ENCODE measurements at regions not wholly inside any gene's neighbourhood (a gene's known extent, or its start where the extent isn't known, plus 50 kb on each side); places are given as distances from the start of the nearest gene placed in this dataset.

DNA sequence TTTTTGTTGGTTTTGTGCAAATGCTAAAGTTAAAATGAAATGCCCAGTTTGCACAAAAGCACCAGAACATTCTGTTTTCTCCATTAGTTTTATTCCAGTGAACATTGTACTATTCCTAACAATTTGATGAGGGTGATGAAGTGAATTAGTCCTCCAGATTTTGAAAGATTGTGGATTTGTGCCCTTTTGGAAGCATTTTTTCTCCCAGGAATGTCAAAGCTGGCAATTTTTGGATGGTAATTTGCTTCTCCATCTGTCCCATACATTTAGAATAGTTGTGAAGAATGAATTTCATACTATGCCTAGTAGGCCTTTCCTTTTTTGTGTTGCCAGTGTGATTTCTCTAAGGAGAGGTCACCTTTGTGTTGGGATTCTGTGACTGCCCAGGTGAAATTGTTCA is 797.2 kb downstream of the BCKDHB start:
- Histone ChIP-seq H2AFZ (no peak overlapping the region), H3K27me3 (ENCODE audit: insufficient read depth) (no peaks in the 10 kb centered on the region), H3K4me1 (ENCODE audit: insufficient read depth) (no peaks in the 10 kb centered on the region), H3K9me2 (ENCODE audit: insufficient read depth) (no peaks in the 10 kb centered on the region), H3K27ac (ENCODE audit: low read depth) (no peak overlapping the region), H3F3A (replicated peaks; ENCODE audit: low read depth) (no peaks in the 10 kb centered on the region), H3K4me2 (no peak overlapping the region), H4K20me1 (replicated peaks; ENCODE audit: insufficient read depth) (no peaks in the 10 kb centered on the region), H3K36me3 (ENCODE audit: insufficient read depth) (no peaks in the 10 kb centered on the region), H3K4me3 (no peak overlapping the region), H3K79me2 (replicated peaks; ENCODE audit: insufficient read depth) (no peaks in the 10 kb centered on the region)
- peaks cover 2% of the 10 kb centered on the region for H3K27me3 Mint-ChIP-seq (ENCODE audit: insufficient read depth, low read depth, poor library complexity)
- peaks cover 5% of the 10 kb centered on the region; the same call in 1 of the 3 replicates for H3K36me3 Mint-ChIP-seq (ENCODE audit: low read depth)
- no peak overlapping the region for H3K27ac Mint-ChIP-seq
- no peak for DNase-seq (ENCODE audit: low spot score)
- no peak overlapping the region for H3K4me3 Mint-ChIP-seq
- TF ChIP-seq NANOG (IDR thresholded peaks at IDR 0.05; ENCODE audit: borderline replicate concordance) (no peak), CTCF (conservative IDR thresholded peaks at IDR 0.05; ENCODE audit: low read depth in 2 of 2) (no peak), EZH2 (IDR thresholded peaks at IDR 0.05; ENCODE audit: low read depth, unreplicated experiment) (no peak), EZH2phosphoT487 (IDR thresholded peaks at IDR 0.05; ENCODE audit: unreplicated experiment) (no peak), POLR2AphosphoS5 (IDR thresholded peaks at IDR 0.05; ENCODE audit: low read depth) (no peak), ZNF114 (CRISPR knock-in tag; IDR thresholded peaks at IDR 0.05) (no peak), JUNB (IDR thresholded peaks at IDR 0.05; ENCODE audit: unreplicated experiment) (no peak), ZNF331 (CRISPR knock-in tag; IDR thresholded peaks at IDR 0.05; ENCODE audit: low read depth) (no peak), CREB1 (CRISPR knock-in tag; IDR thresholded peaks at IDR 0.05; ENCODE audit: low read depth) (no peak), ETS1 (IDR thresholded peaks at IDR 0.05) (no peak), STAT1 (IDR thresholded peaks at IDR 0.05; ENCODE audit: unreplicated experiment) (no peak)
- TF ChIP-seq, protein P1, sequence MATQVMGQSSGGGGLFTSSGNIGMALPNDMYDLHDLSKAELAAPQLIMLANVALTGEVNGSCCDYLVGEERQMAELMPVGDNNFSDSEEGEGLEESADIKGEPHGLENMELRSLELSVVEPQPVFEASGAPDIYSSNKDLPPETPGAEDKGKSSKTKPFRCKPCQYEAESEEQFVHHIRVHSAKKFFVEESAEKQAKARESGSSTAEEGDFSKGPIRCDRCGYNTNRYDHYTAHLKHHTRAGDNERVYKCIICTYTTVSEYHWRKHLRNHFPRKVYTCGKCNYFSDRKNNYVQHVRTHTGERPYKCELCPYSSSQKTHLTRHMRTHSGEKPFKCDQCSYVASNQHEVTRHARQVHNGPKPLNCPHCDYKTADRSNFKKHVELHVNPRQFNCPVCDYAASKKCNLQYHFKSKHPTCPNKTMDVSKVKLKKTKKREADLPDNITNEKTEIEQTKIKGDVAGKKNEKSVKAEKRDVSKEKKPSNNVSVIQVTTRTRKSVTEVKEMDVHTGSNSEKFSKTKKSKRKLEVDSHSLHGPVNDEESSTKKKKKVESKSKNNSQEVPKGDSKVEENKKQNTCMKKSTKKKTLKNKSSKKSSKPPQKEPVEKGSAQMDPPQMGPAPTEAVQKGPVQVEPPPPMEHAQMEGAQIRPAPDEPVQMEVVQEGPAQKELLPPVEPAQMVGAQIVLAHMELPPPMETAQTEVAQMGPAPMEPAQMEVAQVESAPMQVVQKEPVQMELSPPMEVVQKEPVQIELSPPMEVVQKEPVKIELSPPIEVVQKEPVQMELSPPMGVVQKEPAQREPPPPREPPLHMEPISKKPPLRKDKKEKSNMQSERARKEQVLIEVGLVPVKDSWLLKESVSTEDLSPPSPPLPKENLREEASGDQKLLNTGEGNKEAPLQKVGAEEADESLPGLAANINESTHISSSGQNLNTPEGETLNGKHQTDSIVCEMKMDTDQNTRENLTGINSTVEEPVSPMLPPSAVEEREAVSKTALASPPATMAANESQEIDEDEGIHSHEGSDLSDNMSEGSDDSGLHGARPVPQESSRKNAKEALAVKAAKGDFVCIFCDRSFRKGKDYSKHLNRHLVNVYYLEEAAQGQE (IDR thresholded peaks at IDR 0.05; ENCODE audit: unreplicated experiment), result no peak
- TF ChIP-seq, protein P2, sequence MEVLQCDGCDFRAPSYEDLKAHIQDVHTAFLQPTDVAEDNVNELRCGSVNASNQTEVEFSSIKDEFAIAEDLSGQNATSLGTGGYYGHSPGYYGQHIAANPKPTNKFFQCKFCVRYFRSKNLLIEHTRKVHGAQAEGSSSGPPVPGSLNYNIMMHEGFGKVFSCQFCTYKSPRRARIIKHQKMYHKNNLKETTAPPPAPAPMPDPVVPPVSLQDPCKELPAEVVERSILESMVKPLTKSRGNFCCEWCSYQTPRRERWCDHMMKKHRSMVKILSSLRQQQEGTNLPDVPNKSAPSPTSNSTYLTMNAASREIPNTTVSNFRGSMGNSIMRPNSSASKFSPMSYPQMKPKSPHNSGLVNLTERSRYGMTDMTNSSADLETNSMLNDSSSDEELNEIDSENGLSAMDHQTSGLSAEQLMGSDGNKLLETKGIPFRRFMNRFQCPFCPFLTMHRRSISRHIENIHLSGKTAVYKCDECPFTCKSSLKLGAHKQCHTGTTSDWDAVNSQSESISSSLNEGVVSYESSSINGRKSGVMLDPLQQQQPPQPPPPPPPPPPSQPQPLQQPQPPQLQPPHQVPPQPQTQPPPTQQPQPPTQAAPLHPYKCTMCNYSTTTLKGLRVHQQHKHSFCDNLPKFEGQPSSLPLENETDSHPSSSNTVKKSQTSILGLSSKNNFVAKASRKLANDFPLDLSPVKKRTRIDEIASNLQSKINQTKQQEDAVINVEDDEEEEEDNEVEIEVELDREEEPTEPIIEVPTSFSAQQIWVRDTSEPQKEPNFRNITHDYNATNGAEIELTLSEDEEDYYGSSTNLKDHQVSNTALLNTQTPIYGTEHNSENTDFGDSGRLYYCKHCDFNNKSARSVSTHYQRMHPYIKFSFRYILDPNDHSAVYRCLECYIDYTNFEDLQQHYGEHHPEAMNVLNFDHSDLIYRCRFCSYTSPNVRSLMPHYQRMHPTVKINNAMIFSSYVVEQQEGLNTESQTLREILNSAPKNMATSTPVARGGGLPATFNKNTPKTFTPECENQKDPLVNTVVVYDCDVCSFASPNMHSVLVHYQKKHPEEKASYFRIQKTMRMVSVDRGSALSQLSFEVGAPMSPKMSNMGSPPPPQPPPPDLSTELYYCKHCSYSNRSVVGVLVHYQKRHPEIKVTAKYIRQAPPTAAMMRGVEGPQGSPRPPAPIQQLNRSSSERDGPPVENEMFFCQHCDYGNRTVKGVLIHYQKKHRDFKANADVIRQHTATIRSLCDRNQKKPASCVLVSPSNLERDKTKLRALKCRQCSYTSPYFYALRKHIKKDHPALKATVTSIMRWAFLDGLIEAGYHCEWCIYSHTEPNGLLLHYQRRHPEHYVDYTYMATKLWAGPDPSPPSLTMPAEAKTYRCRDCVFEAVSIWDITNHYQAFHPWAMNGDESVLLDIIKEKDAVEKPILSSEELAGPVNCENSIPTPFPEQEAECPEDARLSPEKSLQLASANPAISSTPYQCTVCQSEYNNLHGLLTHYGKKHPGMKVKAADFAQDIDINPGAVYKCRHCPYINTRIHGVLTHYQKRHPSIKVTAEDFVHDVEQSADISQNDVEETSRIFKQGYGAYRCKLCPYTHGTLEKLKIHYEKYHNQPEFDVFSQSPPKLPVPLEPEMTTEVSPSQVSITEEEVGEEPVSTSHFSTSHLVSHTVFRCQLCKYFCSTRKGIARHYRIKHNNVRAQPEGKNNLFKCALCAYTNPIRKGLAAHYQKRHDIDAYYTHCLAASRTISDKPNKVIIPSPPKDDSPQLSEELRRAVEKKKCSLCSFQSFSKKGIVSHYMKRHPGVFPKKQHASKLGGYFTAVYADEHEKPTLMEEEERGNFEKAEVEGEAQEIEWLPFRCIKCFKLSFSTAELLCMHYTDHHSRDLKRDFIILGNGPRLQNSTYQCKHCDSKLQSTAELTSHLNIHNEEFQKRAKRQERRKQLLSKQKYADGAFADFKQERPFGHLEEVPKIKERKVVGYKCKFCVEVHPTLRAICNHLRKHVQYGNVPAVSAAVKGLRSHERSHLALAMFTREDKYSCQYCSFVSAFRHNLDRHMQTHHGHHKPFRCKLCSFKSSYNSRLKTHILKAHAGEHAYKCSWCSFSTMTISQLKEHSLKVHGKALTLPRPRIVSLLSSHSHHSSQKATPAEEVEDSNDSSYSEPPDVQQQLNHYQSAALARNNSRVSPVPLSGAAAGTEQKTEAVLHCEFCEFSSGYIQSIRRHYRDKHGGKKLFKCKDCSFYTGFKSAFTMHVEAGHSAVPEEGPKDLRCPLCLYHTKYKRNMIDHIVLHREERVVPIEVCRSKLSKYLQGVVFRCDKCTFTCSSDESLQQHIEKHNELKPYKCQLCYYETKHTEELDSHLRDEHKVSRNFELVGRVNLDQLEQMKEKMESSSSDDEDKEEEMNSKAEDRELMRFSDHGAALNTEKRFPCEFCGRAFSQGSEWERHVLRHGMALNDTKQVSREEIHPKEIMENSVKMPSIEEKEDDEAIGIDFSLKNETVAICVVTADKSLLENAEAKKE (CRISPR knock-in tag; IDR thresholded peaks at IDR 0.05), result no peak
- H3K4me1 Mint-ChIP-seq, result no peaks in the 10 kb centered on the region
- H3K9me3 Mint-ChIP-seq, result peaks cover 16% of the 10 kb centered on the region
- no peak for ATAC-seq

Data from GM23338 (cell line).